ENCODE measurements at regions not wholly inside any gene's neighbourhood (a gene's known extent, or its start where the extent isn't known, plus 50 kb on each side); places are given as distances from the start of the nearest gene placed in this dataset.

GRCh38 chr6:85035766-85036165 lies 271.4 kb upstream of the TBX18 start:
- H3K4me3 ChIP-seq (ENCODE audit: low read depth, low read length) = no peak overlapping the region
- no peaks in the 10 kb centered on the region for H3K4me1 ChIP-seq
- ChIA-PET CTCF (no interaction called here), POLR2A (no interaction called here)
- H3K27me3 ChIP-seq (replicated peaks; ENCODE audit: control insufficient read depth, insufficient read depth, low read length) = no peaks in the 10 kb centered on the region
- Mint-ChIP-seq H3K27me3 (ENCODE audit: insufficient read depth, unreplicated experiment) (no peaks in the 10 kb centered on the region), H3K27ac (ENCODE audit: unreplicated experiment) (no peak overlapping the region), H3K36me3 (ENCODE audit: insufficient read depth, unreplicated experiment) (no peaks in the 10 kb centered on the region), H3K9me3 (ENCODE audit: unreplicated experiment) (peaks cover 19% of the 10 kb centered on the region), H3K4me1 (ENCODE audit: low read depth, unreplicated experiment) (no peaks in the 10 kb centered on the region), H3K4me3 (ENCODE audit: unreplicated experiment) (no peak overlapping the region)
- no peaks in the 10 kb centered on the region for H3K36me3 ChIP-seq (ENCODE audit: control insufficient read depth, insufficient read depth, low read length)
- intact Hi-C loops (cut with micrococcal nuclease; ENCODE audit: unreplicated experiment) = no loop called here
- no TSS peak for BruUV-seq (replicated peaks)
- TF ChIP-seq, protein P1, sequence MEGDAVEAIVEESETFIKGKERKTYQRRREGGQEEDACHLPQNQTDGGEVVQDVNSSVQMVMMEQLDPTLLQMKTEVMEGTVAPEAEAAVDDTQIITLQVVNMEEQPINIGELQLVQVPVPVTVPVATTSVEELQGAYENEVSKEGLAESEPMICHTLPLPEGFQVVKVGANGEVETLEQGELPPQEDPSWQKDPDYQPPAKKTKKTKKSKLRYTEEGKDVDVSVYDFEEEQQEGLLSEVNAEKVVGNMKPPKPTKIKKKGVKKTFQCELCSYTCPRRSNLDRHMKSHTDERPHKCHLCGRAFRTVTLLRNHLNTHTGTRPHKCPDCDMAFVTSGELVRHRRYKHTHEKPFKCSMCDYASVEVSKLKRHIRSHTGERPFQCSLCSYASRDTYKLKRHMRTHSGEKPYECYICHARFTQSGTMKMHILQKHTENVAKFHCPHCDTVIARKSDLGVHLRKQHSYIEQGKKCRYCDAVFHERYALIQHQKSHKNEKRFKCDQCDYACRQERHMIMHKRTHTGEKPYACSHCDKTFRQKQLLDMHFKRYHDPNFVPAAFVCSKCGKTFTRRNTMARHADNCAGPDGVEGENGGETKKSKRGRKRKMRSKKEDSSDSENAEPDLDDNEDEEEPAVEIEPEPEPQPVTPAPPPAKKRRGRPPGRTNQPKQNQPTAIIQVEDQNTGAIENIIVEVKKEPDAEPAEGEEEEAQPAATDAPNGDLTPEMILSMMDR (IDR thresholded peaks at IDR 0.05; ENCODE audit: insufficient read depth in 1 of 2, low read depth in 1 of 2, low read length in 1 of 2, severe bottlenecking in 1 of 2, unreplicated experiment in 1 of 2) = no peak
- peaks cover 16% of the 10 kb centered on the region for H3K9me3 ChIP-seq
- DNase-seq = no peak

GRCh38 chr6:85033547-85033946 lies 269.1 kb upstream of the TBX18 start:
- BruUV-seq (replicated peaks) = no TSS peak
- H3K27me3 ChIP-seq (replicated peaks; ENCODE audit: control insufficient read depth, insufficient read depth, low read length) = no peaks in the 10 kb centered on the region
- H3K4me3 ChIP-seq (ENCODE audit: low read depth, low read length) = no peak overlapping the region
- peaks cover 16% of the 10 kb centered on the region for H3K9me3 ChIP-seq
- no peak for DNase-seq
- TF ChIP-seq, protein P1 (IDR thresholded peaks at IDR 0.05; ENCODE audit: insufficient read depth in 1 of 2, low read depth in 1 of 2, low read length in 1 of 2, severe bottlenecking in 1 of 2, unreplicated experiment in 1 of 2) = no peak
- H3K27ac Mint-ChIP-seq (ENCODE audit: unreplicated experiment) = no peak overlapping the region
- ChIA-PET POLR2A (no interaction called here), CTCF (no interaction called here)
- H3K36me3 Mint-ChIP-seq (ENCODE audit: insufficient read depth, unreplicated experiment) = no peaks in the 10 kb centered on the region
- H3K4me1 ChIP-seq = no peaks in the 10 kb centered on the region
- peaks cover 19% of the 10 kb centered on the region for H3K9me3 Mint-ChIP-seq (ENCODE audit: unreplicated experiment)
- no peaks in the 10 kb centered on the region for H3K4me1 Mint-ChIP-seq (ENCODE audit: low read depth, unreplicated experiment)
- H3K4me3 Mint-ChIP-seq (ENCODE audit: unreplicated experiment) = no peak overlapping the region
- no peaks in the 10 kb centered on the region for H3K36me3 ChIP-seq (ENCODE audit: control insufficient read depth, insufficient read depth, low read length)
- intact Hi-C loops (cut with micrococcal nuclease; ENCODE audit: unreplicated experiment) = no loop called here
- H3K27me3 Mint-ChIP-seq (ENCODE audit: insufficient read depth, unreplicated experiment) = no peaks in the 10 kb centered on the region

GRCh38 chr6:85026021-85026420 lies 261.6 kb upstream of the TBX18 start:
- Histone ChIP-seq H3K4me3 (ENCODE audit: low read depth, low read length) (no peak overlapping the region), H3K9me3 (no peaks in the 10 kb centered on the region), H3K27me3 (replicated peaks; ENCODE audit: control insufficient read depth, insufficient read depth, low read length) (no peaks in the 10 kb centered on the region), H3K4me1 (no peaks in the 10 kb centered on the region), H3K36me3 (ENCODE audit: control insufficient read depth, insufficient read depth, low read length) (no peaks in the 10 kb centered on the region)
- no peak for DNase-seq
- no TSS peak for BruUV-seq (replicated peaks)
- intact Hi-C loops (cut with micrococcal nuclease; ENCODE audit: unreplicated experiment) = no loop called here
- H3K4me1 Mint-ChIP-seq (ENCODE audit: low read depth, unreplicated experiment) = no peaks in the 10 kb centered on the region
- no peak overlapping the region for H3K27ac Mint-ChIP-seq (ENCODE audit: unreplicated experiment)
- H3K27me3 Mint-ChIP-seq (ENCODE audit: insufficient read depth, unreplicated experiment) = no peaks in the 10 kb centered on the region
- no peaks in the 10 kb centered on the region for H3K36me3 Mint-ChIP-seq (ENCODE audit: insufficient read depth, unreplicated experiment)
- no peak overlapping the region for H3K4me3 Mint-ChIP-seq (ENCODE audit: unreplicated experiment)
- no peaks in the 10 kb centered on the region for H3K9me3 Mint-ChIP-seq (ENCODE audit: unreplicated experiment)
- TF ChIP-seq, protein P1 (IDR thresholded peaks at IDR 0.05; ENCODE audit: insufficient read depth in 1 of 2, low read depth in 1 of 2, low read length in 1 of 2, severe bottlenecking in 1 of 2, unreplicated experiment in 1 of 2) = no peak
- ChIA-PET POLR2A (no interaction called here), CTCF (no interaction called here)
